H1 (cell line): ENCODE measurements at regions not wholly inside any gene's neighbourhood (a gene's known extent, or its start where the extent isn't known, plus 50 kb on each side); places are given as distances from the start of the nearest gene placed in this dataset.

Source experiments
- CTCF ChIP-seq, 3 experiments: IDR thresholded peaks; 1 replicate in 2 of 3; 2 replicates in 1 of 3; pipeline versions ENCODE4 v1.5.1 to v1.6.1; 2011; ENCODE audit warnings: low read length in 3 of 3, mild to moderate bottlenecking in 3 of 3, inconsistent platforms in 2 of 3, low read depth in 1 of 3, moderate library complexity in 1 of 3; ENCODE audit not compliant: insufficient read depth in 1 of 3; ENCODE audit errors: control extremely low read depth in 1 of 3
- EP300 ChIP-seq, 2 experiments: IDR thresholded peaks; 1 replicate in 1 of 2; 2 replicates in 1 of 2; pipeline ENCODE4 v1.6.1; 2011 to 2012; ENCODE audit warnings: low read depth in 2 of 2, low read length in 2 of 2, mild to moderate bottlenecking in 2 of 2, borderline replicate concordance in 1 of 2, inconsistent platforms in 1 of 2, moderate library complexity in 1 of 2

GRCh38 chr1:112253366-112253765 lies 142.6 kb upstream of the CTTNBP2NL start:
- TF ChIP-seq CTCF (IDR thresholded peaks at IDR 0.05; ENCODE audit: control extremely low read depth in 1 of 3, insufficient read depth in 1 of 3, low read depth in 1 of 3, low read length in 3 of 3) = no peak
- no peak for TF ChIP-seq EP300 (IDR thresholded peaks at IDR 0.05; ENCODE audit: borderline replicate concordance in 1 of 2, low read depth in 2 of 2, low read length in 2 of 2)
